OCI-LY1 (cell line): ENCODE measurements at regions not wholly inside any gene's neighbourhood (a gene's known extent, or its start where the extent isn't known, plus 50 kb on each side); places are given as distances from the start of the nearest gene placed in this dataset.

Experiments used
- H2AFZ ChIP-seq: fragments of 200-600 bp; sonication (generic), shearing (Covaris generic); 2 replicates; pipeline ENCODE4 v1.6.0; 2014; ENCODE audit warnings: antibody characterized with exemption, mild to moderate bottlenecking, low read length
- H3F3A ChIP-seq: fragments of 200-600 bp; sonication (generic), shearing (Covaris generic); 2 replicates; pipeline ENCODE4 v1.6.0; 2014; ENCODE audit warnings: mild to moderate bottlenecking, antibody characterized with exemption, low read length, moderate library complexity; ENCODE audit not compliant: insufficient read depth
- H3K27ac ChIP-seq: fragments of 200-600 bp; sonication (generic); 2 replicates; pipeline ENCODE4 v1.5.1; 2014; ENCODE audit warnings: low read length, mixed run types, mild to moderate bottlenecking, low read depth; ENCODE audit not compliant: poor library complexity, severe bottlenecking
- H3K27me3 ChIP-seq: fragments of 200-600 bp; sonication (generic); 2 replicates; pipeline ENCODE4 v1.6.0; 2014; ENCODE audit warnings: antibody characterized with exemption, mild to moderate bottlenecking, low read length, moderate library complexity; ENCODE audit not compliant: insufficient read depth
- H3K36me3 ChIP-seq: fragments of 200-600 bp; sonication (generic); 2 replicates; pipeline ENCODE4 v1.6.1; 2014; ENCODE audit warnings: mild to moderate bottlenecking, antibody characterized with exemption, low read length, moderate library complexity, mixed read lengths; ENCODE audit not compliant: insufficient read depth
- H3K4me1 ChIP-seq: fragments of 200-600 bp; sonication (generic); 2 replicates; pipeline ENCODE4 v1.5.1; 2014; ENCODE audit warnings: mild to moderate bottlenecking, low read length, moderate library complexity; ENCODE audit not compliant: insufficient read depth, severe bottlenecking
- H3K4me2 ChIP-seq: fragments of 200-600 bp; sonication (generic), shearing (Covaris generic); 2 replicates; pipeline ENCODE4 v1.6.1; 2014; ENCODE audit warnings: low read length
- H3K4me3 ChIP-seq: fragments of 200-600 bp; sonication (generic); 2 replicates; pipeline ENCODE4 v1.5.1; 2014; ENCODE audit warnings: low read length, low read depth, mild to moderate bottlenecking, mixed read lengths; ENCODE audit not compliant: poor library complexity, severe bottlenecking
- H3K79me2 ChIP-seq: fragments of 200-600 bp; shearing (Covaris generic); 2 replicates; pipeline ENCODE4 v1.6.1; 2016; ENCODE audit warnings: mixed run types, low read length, mixed read lengths; ENCODE audit not compliant: insufficient read depth
- H3K9ac ChIP-seq: fragments of 200-600 bp; sonication (generic), shearing (Covaris generic); 2 replicates; pipeline ENCODE4 v1.6.1; 2014; ENCODE audit warnings: mild to moderate bottlenecking, low read length, mixed read lengths
- H3K9me2 ChIP-seq: fragments of 200-600 bp; sonication (generic), shearing (Covaris generic); 2 replicates; pipeline ENCODE4 v1.6.1; 2014; ENCODE audit warnings: low read depth, mild to moderate bottlenecking, low read length, mixed read lengths
- H3K9me3 ChIP-seq: fragments of 200-600 bp; shearing (Covaris generic); 2 replicates; pipeline ENCODE4 v1.6.1; 2014; ENCODE audit warnings: low read length, mixed read lengths
- H4K20me1 ChIP-seq: fragments of 200-600 bp; sonication (generic), shearing (Covaris generic); 2 replicates; pipeline ENCODE4 v1.6.0; 2016; ENCODE audit warnings: mild to moderate bottlenecking, low read length; ENCODE audit not compliant: insufficient read depth
- EZH2 ChIP-seq: fragments of 200-600 bp; sonication (generic), shearing (Covaris generic); IDR thresholded peaks from 2 replicates; pipeline ENCODE4 v1.8.0; 2017; ENCODE audit warnings: borderline replicate concordance, mixed run types, mild to moderate bottlenecking, antibody characterized with exemption, low read length, moderate library complexity, mixed read lengths
- TF ChIP-seq, protein P1 (sequence below): fragments of 200-600 bp; sonication (generic), shearing (Covaris generic); IDR thresholded peaks from 2 replicates; pipeline ENCODE4 v1.5.1; 2017; ENCODE audit warnings: mild to moderate bottlenecking, antibody characterized with exemption, low read length, moderate library complexity, mixed read lengths

DNA sequence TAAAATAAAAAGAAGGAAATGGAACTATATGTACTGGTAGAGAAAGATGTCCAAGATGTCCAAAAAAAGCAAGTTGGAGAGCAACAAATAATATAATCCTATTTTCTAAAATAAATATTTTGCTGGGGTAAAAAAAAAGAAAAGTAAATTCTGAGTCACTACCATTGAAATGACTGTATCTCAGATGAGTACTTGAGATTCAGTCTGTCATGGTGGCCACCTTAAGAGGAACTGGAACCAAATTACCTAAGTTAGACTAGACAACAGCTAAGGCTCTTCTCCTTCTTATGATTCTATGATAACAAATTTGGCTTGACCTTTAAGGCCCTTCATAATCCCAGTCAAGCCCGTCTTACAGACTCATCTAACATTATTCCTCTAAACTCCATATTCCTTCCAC, 270.6 kb upstream of the HES1 start:
- Histone ChIP-seq H2AFZ (no peak overlapping the region), H3F3A (no peaks in the 10 kb centered on the region), H3K4me1 (peaks cover 6% of the 10 kb centered on the region), H3K4me2 (no peak overlapping the region), H3K79me2 (no peaks in the 10 kb centered on the region), H3K27ac (no peak overlapping the region), H3K9me2 (no peaks in the 10 kb centered on the region), H3K9me3 (no peaks in the 10 kb centered on the region), H4K20me1 (no peaks in the 10 kb centered on the region), H3K4me3 (no peak overlapping the region), H3K9ac (no peak overlapping the region), H3K36me3 (no peaks in the 10 kb centered on the region), H3K27me3 (peaks cover 12% of the 10 kb centered on the region; the same call in 1 of the 2 replicates)
- TF ChIP-seq, protein P1, sequence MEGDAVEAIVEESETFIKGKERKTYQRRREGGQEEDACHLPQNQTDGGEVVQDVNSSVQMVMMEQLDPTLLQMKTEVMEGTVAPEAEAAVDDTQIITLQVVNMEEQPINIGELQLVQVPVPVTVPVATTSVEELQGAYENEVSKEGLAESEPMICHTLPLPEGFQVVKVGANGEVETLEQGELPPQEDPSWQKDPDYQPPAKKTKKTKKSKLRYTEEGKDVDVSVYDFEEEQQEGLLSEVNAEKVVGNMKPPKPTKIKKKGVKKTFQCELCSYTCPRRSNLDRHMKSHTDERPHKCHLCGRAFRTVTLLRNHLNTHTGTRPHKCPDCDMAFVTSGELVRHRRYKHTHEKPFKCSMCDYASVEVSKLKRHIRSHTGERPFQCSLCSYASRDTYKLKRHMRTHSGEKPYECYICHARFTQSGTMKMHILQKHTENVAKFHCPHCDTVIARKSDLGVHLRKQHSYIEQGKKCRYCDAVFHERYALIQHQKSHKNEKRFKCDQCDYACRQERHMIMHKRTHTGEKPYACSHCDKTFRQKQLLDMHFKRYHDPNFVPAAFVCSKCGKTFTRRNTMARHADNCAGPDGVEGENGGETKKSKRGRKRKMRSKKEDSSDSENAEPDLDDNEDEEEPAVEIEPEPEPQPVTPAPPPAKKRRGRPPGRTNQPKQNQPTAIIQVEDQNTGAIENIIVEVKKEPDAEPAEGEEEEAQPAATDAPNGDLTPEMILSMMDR: no peak
- TF ChIP-seq EZH2: no peak

DNA sequence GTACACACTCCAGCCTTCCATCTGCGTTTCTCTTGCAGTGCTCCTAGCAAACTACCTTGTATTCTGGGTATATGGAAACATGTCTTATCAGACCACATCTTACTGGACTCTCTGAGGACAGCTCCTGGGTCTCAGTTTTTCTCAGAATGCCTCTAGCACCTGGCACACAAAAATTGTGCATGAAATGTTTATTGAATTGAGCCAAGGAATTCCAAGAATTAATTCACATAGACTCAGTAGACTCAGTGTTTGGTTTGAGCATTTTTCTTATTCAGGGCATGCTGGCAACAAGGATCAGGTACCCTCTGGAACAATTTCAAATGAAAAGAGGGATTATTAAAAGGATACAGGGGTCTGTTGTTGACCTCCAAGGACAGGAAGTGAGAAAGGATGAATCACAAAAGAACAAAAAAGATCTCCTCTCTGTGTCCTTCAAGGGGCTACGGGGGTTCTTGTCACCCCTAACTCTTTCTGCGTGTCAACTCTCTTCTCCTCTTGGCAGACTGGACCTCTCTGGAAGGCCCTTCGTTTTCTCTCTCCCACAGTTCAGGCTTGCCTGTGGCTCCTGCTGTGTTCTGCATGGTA, 270.0 kb upstream of the HES1 start:
- Histone ChIP-seq H3K27me3 (peaks cover 12% of the 10 kb centered on the region; the same call in 1 of the 2 replicates), H3F3A (no peaks in the 10 kb centered on the region), H3K9me3 (no peaks in the 10 kb centered on the region), H3K4me1 (peaks cover 6% of the 10 kb centered on the region), H3K36me3 (no peaks in the 10 kb centered on the region), H3K27ac (no peak overlapping the region), H3K9me2 (no peaks in the 10 kb centered on the region), H2AFZ (no peak overlapping the region), H4K20me1 (no peaks in the 10 kb centered on the region), H3K4me3 (no peak overlapping the region), H3K79me2 (no peaks in the 10 kb centered on the region), H3K4me2 (no peak overlapping the region), H3K9ac (no peak overlapping the region)
- TF ChIP-seq, protein P1: no peak
- no peak for TF ChIP-seq EZH2

DNA sequence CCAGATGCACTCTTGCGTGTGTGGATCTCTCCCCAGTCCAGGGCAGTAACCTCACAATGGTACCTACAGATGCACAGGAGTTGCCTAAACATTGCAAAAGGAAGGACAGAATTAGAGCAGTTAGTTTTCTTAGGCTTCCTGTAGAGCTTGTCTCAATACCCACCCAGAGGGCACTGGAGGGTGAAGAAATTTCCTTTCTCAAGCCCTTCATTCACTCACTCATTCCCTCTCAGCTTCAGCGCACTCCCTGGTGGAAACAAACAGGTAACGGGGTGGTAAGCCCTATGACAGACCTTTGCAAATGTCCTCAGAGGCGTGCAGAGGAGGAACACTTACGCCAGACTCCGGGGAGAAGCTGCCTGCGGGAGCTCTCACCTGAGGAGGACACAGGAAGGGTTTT, 267.4 kb upstream of the HES1 start:
- H3K4me3 ChIP-seq: no peak overlapping the region

More for the DNA sequence above, 267.4 kb upstream of the HES1 start:
- Histone ChIP-seq H3K4me1 (peaks cover 6% of the 10 kb centered on the region), H3K27me3 (peaks cover 12% of the 10 kb centered on the region; the same call in 1 of the 2 replicates), H3F3A (no peaks in the 10 kb centered on the region), H4K20me1 (no peaks in the 10 kb centered on the region), H3K4me2 (no peak overlapping the region), H3K9ac (no peak overlapping the region), H3K9me3 (no peaks in the 10 kb centered on the region), H3K79me2 (no peaks in the 10 kb centered on the region), H3K36me3 (no peaks in the 10 kb centered on the region), H2AFZ (no peak overlapping the region), H3K9me2 (no peaks in the 10 kb centered on the region), H3K27ac (no peak overlapping the region)
- TF ChIP-seq EZH2: no peak
- TF ChIP-seq, protein P1: no peak
